GM18907 (cell line): ENCODE measurements at regions not wholly inside any gene's neighbourhood (a gene's known extent, or its start where the extent isn't known, plus 50 kb on each side); places are given as distances from the start of the nearest gene placed in this dataset.

ENCODE experiments used
- ATAC-seq: cut with Tn5 transposase; IDR thresholded peaks from one replicate; pipeline ENCODE4 v1.9.1; 2021; ENCODE audit warnings: mild to moderate bottlenecking, moderate library complexity; ENCODE audit not compliant: unreplicated experiment

DNA sequence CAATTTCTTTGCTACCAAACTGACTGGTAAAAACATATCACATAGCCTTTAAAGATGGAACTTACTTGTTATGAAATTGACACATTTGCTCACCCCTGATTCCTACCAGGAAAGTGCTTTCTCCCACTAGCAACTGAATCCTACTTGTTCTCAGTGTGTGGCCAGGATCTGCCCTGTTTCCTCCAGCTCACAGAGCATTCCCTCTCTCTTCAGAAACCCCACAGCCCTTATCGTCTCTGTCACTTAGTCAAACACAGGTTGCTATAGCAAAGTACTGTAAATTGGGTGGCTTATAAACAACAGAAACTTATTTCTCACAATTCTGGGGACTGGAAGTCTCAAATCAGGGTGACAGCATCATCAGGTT lies 265.2 kb upstream of the BOD1L1 start:
- ATAC-seq: no peak

DNA sequence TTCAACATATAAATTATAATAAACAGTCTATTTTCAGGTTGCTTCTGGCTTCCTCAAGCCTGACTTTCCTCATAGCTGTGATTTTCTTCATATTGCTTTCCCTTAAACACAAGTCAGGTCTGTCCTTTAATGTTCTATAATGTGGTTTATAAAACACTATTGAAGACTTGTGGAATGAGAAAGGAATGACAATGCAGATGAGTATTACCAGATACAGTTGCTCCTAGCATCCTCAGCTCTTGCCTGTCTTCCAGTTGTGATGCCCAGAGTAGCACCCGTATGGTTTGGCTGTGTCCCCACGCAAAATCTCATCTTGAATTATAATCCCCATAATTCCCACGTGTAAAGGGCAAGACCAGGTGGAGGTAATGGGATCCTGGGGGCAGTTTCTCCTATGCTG lies 265.7 kb upstream of the BOD1L1 start:
- ATAC-seq: no peak

DNA sequence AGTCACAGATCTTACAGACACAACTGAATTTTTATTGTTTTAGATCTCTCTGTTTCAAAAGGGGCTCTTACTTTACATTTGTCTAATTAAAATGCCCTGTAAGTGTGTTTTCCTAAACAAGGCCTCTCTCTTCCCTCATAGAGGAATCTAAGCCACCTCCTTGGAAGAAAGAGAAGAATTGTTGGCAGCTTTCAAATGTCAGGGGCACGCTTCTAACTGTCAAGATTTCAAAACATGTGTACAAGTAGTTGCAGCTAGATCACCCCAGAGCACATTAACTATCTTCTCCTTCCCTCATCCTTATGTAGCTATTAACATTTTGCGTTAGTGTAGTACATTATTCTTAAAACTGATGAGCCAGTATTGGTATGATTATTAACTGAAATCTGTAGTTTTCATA lies 266.5 kb upstream of the BOD1L1 start:
- no peak for ATAC-seq

DNA sequence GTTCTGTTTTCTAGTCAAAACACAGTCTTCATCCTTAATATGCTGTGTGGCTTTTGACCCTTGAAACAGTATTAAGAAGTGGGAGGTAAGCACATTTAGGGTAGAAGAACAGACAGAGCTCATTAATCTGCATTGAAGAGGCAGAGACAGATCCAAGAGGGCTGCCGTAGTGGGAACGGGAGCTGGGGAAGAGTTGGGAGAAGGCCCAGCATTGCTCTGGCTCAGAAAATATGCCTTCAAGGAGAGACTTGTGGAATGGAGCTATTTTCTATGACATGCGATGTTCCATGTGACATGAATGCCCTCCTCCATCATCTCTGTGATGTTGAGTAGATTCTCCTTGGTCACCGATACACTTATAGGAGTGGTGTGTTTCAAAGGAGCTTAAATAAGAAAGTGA lies 273.3 kb upstream of the BOD1L1 start:
- no peak for ATAC-seq

DNA sequence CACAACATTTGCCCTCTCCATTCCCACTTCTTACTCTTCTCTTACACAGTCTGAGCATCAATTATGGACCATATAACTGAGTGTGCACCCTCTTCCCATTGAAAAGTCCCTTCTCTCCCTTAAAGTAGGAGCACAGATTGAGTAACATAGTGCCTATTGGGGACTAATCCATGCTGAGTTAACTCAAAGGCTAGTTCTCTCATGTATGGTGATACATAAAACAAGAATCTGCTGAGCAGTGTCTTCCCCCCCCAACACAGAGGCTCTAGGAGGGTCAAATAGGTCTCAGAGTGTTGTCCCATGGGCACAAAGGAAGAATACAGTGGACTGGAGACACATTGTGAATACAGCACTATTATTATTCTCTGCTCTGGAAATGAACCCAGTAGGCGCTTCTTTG lies 274.6 kb upstream of the BOD1L1 start:
- no peak for ATAC-seq

DNA sequence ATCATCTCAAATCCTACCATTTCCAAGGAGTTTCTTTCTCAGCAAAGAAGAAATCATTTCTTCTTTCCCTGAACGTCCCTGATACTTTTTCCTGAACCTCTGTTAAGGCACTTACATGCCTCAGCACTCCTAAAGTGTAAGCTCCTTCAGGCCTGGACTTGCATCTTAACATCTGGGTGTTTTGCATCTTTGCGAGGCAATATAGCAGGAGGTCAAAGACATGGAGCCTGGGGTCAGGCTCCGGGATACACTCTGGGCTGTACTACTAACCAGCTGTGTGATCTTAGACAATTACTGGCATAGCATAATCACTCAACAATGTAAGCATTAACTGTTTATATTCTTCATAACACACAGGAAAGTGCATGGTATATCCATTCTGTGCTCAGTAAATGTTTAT lies 275.5 kb upstream of the BOD1L1 start:
- no peak for ATAC-seq

DNA sequence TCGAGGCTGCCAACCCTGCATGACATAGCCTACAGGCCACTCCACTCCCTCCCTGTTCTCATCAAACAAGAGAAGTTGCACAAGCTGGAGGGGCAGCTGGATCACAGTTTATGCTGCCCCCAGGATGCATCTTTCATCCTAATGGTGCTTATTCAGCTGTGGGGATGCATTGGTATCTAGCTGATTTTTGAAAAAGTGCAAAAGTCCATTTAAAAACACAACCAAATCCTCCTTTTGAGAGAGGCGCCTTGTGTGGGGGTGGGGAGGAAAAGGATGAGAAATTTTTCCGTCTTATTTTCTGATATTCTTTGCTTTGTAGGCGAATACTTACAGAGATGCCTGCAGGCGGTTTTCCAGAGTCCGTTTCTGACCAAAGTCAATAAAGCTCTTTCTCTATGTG lies 276.4 kb upstream of the BOD1L1 start:
- no peak for ATAC-seq

DNA sequence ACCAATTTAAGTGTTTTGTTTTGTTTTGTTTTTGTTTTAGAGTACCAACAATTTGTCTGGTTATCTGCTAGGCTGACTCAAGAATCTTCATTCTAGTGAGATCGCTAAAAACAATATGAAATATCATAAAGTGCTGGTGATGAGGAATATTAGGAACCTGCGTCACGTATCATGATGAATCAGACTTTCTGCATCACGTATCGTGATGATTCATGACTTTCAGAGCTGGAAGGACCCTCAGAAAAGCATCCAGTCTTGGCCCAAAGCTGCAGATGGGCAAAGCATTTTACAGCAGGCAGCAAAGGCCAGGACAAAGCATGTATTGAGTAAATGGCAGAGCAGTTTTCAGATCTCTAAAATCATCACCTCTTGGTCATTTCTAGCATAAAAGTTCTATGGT lies 278.0 kb upstream of the BOD1L1 start:
- ATAC-seq: no peak

DNA sequence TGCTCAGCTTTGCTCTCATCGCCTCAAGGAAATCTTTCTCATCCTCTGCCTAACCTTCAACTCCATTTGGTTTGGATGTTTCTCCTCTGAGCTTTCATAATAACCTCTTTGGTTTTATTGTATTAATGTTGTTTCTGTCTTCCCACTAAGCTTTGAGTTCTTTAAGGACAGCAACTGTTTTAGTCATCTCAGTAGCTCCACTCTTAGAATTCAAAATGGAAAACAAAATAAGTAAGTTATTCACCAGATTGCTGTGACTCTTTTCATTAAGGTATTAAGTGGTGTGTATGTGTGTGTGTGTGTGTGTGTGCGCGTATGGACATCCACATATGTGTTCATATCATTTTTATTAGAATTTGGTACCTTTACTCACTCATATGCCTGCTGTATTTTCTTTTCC lies 279.2 kb upstream of the BOD1L1 start:
- ATAC-seq: no peak

DNA sequence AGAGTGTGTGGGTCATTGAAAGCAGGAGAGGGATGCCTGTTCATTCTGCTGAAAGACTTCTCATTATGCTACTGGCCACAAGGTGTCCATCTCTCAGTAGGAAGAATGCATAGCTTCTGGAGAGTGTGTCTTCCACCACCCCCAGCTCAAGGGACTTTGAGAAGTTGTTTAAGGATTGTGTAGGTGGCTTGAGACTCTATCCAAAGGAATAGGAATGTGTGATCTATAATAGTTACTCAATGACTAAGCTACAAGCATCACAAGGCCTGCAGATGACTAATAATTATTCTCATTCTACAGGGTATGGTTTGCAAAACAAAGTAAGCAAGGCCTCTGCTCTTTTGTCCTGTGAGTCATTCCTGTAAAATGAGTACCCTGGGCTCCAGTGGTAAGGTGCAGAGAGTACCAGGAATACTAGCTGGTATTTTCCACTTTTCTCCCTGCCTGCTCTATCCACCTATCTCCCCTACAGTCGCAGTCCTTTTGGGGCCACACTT lies 279.8 kb upstream of the BOD1L1 start:
- peak; percentile 46 for ATAC-seq

DNA sequence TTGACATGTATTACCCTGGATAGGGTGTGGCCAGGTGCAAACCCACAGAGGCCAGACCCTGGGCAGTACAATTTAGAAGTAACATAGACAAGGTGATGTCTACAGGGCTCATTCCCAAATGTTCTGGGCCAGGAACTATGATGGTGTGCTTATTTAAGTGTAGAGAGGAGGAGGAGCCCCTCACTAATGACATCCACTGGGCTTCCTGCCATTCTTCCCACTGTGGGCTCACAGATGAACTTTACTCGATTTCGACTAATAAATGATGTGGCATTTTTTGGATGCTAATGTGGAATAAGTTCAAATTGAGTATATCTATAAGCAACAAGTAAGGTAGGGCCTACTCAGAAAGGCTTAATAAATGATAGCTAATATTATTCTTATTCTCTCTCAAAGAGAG lies 280.9 kb upstream of the BOD1L1 start:
- ATAC-seq: no peak

DNA sequence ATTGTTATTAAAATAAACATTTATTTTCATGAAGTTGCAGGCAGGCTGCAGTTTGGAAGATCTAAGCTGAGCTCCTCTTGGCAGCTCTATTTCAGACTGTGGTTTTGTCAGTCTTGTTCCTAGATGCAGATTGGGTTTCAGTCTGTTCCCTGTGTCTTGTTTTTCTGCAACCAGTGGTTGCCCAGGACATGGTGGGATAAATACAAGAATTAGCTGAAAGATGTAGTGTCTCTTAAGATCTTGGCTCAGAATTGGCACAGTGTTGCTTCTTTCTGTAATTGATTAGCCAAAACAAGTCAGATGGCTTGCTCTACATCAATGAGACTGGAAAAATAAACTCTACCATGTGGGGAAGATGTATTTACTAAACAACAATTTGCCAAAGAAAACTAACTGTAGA lies 283.0 kb upstream of the BOD1L1 start:
- no peak for ATAC-seq

DNA sequence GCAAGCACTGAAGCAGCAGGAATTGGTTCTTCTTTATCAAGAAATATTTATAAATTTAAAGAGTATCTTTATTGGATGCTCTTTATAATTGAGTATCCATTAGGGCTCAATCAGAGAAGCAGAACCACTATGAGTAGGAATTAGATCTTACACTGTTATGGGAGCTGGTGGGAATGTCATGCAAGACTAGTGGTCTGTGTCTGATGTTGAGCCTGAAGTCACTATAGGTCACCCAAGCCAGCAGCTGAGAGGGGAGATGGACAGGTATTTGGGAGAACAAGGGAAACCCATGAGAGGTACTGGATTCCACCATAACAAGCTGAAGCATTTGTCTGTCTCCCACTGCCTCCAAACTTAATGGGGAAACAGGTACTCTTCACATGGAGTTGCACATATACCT lies 283.7 kb upstream of the BOD1L1 start:
- no peak for ATAC-seq

DNA sequence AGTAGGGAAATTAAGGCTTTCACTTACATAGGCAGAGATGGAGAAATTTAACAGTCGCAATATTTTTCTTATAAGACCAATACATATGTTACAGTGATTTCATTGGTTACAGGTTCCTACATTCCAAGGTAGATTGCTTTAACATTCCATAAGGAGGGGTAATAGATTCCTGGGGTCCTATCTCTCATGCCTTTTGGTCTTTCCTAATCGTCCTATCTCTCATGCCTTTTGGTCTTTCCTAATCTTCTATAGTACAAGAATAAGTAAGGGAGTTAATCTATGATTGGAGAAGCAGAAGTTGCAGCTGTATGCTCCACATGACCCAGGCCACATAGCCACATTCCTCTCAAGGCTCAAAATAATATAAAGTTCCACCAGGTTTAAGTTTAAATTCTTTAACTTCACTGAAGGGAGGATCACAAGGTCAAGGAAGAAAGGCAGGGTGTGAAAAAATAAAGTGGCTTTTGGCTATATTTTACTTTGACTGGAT lies 285.0 kb upstream of the BOD1L1 start:
- ATAC-seq: no peak

DNA sequence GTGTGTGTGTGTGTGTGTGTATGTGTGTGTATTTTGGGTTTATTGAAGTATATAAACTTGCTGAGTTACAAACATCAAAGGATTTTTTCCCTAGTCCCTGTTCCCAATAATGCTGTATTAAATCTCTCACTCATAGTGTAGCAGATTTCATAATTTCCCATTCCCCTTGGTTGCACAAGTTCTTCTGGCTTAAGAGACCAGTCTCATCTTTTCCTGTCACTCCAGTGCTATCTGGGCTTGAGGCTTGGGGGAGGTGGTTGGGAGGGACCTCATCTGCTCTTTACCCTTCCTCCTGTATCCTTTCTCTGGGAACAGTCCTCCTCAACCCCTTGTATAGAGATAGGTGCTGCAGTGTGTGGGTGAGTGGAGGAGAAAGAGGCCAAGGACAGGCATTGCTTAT lies 285.4 kb upstream of the BOD1L1 start:
- ATAC-seq: no peak

DNA sequence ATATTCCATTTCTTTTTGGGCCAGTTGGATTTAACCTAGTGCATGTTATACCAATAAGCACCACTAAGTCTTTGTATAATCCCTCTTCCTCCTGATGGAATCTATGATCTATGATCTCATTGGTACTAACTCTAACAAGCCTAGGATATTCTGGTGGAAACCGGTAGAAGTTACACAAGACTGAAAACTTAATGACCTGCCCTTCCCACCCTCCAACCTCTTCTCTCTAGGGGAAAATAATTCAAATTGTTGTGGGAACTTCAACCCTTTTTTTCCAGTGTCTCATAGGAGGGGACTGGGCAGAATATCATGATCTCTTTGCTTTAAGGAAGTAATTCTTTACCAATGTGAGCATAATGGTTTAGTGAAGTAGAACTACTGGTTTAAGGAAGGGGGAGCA lies 289.5 kb upstream of the BOD1L1 start:
- ATAC-seq: no peak

DNA sequence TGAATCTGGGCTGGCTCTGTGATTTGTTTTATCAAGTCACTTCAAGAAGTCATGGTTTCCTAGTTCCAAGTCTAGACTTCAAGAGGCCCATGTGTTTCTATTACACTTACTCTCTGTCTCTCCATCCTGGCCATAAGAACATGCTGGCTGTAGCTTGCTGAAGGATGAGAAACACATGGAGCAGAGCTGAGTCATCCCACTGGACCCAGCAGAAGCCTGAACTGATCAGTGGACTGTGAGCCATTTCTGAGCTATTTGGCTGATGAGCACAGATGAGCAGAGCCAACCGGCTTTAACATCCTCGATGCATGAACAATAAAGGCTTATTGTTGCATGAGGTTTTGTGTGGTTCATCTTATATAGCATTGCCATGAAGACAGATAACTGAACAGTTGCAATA lies 290.6 kb upstream of the BOD1L1 start:
- ATAC-seq: no peak

DNA sequence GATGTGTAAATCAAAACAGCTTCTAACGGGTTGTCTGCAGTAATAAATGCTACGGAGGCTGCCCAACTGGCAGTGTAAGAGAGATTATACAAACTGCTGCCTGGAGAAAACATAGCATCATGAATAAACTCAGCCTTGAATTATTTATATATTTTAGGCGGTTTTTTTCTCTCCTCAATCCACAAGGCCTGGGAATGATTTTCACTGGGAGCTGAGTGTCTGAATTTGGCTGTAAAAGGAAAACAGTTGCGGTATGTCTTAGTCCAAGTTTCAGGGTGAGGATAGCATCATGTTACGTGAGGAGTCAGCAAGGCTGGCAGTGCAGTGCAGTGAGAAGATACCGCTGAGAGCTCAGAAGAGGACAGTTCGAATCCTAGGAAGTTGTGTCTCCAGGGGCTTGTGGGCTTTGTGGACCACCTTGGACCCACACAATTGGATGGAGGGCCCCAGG lies 291.5 kb upstream of the BOD1L1 start:
- ATAC-seq: no peak

DNA sequence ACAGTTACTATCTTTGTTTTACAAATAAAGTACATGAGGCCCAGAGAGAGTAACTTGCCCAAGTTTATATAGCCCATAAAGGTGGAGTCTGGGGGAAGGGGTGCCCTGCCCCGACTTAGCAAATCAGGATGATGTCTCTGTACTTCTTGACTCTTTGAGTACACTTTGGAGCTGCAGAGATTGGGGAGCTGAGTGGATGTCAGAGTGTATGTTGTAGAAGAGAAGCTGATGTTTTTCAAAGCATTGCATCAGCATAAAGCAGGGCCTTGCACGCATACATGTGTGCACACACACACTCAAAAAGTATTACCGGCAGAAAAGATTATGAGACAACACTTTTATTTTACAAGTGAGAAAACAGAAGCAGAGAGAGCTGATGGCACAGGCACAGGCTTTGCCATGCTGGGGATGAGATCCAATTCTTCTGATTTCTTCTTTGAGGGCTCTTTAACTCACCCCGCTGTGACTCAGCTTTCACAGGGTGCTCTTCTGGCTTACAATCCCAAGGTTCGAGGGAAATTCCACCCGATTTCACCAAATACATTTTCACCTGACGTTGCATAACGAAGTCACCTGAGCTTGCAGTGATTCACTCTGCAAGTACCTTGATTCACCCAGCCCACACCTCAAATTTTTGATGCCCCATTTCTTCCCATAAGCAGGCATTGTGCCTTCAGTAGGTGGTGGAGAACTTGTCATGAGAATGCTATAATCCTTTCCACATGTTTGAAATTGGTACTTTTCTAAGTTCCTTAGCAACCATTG lies 292.8 kb upstream of the BOD1L1 start:
- ATAC-seq: no peak

DNA sequence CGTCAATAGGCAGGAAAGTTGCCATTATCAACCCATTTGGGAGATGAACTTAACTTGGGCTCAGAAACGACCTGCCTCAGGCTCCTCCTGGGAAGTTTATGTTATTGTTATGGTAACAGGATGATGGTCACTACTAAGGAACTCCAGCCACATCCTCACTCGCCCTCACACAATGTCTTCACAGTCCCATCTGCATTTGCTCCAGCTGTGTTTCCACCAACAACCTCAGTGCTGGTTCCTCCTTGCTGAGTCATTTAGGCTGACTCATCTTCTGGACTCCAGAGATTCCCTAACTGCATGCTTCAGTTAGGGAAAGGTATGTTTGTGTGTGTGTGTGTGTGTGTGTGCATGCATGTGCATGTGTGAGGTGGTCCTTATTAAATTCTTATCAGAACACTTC lies 293.4 kb upstream of the BOD1L1 start:
- no peak for ATAC-seq

DNA sequence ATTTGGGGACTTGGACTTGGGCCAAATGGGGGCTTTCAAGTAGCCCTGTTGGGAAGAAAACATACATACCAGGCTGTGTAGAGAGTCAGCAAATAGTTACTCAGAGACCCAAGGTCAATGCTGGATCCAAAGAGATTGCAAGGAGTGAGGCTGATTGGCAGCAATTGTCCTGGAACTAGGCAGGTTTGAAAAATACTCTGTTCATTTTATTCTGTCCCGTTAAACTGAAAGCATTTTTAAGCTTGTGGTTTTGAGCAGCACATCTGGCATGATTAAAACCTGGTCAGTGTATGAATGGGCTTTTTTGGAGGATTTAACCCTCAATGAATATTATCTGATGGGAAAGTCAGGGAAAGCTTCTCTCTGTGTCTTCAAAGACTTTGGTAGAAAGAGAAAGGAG lies 294.3 kb upstream of the BOD1L1 start:
- no peak for ATAC-seq

DNA sequence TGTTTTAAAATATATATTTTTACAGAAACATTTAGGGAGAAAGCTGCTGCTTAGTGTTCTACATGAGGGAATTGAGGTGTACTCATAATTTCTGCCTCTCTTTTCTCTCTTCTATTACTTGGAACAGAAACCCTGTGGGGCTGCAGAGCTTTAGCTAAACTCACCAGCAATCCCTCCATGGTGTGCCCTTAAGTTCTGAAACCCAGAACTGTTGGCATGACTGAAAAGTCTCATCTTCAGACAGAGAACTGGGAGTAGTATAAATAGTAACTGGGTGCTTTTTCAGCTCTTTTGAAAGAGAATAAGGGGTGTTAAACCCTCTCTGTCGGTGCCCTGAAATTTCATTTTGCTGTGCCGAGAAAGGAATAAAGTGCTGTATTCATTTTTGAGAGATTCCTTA lies 294.9 kb upstream of the BOD1L1 start:
- ATAC-seq: no peak
